HG02571 (cell line): ENCODE measurements at regions not wholly inside any gene's neighbourhood (a gene's known extent, or its start where the extent isn't known, plus 50 kb on each side); places are given as distances from the start of the nearest gene placed in this dataset.
"Not testable (repeated sequence)": the region's sequence is repeated elsewhere in the genome, so short reads cannot be mapped to it uniquely, and the experiment has no call there.

Experiments used
- ATAC-seq: cut with Tn5 transposase; IDR thresholded peaks from one replicate; pipeline ENCODE4 v1.9.1; 2021; ENCODE audit warnings: mild to moderate bottlenecking, moderate library complexity; ENCODE audit not compliant: unreplicated experiment

GRCh38 chr2:182477774-182478173, 50.9 kb upstream of the PDE1A start:
- ATAC-seq: no peak

GRCh38 chr2:182481676-182482075, 54.8 kb upstream of the PDE1A start:
- ATAC-seq: no peak

- ATAC-seq: no peak
These were observed 55.7 kb upstream of the PDE1A start for GRCh38 chr2:182482511-182482910.

GRCh38 chr2:182496596-182496995, 69.8 kb upstream of the PDE1A start:
- ATAC-seq: no peak

- ATAC-seq: no peak
These were observed 73.1 kb upstream of the PDE1A start for GRCh38 chr2:182499706-182500470.

GRCh38 chr2:182503886-182504285, 77.0 kb upstream of the PDE1A start:
- no peak for ATAC-seq

- ATAC-seq: no peak
These were observed 78.1 kb upstream of the PDE1A start for GRCh38 chr2:182504903-182505302.

- no peak for ATAC-seq
These were observed 79.8 kb upstream of the PDE1A start for GRCh38 chr2:182506606-182507005.

GRCh38 chr2:182508583-182508982, 81.7 kb upstream of the PDE1A start:
- ATAC-seq: not testable (repeated sequence)

GRCh38 chr2:182509216-182509615, 82.4 kb upstream of the PDE1A start:
- no peak for ATAC-seq

- ATAC-seq: no peak
These were observed 94.9 kb upstream of the PDE1A start for GRCh38 chr2:182521453-182522404.

- ATAC-seq: no peak
These were observed 95.6 kb upstream of the PDE1A start for GRCh38 chr2:182522405-182522896.

GRCh38 chr2:182522972-182523473, 96.2 kb upstream of the PDE1A start:
- ATAC-seq: no peak

- no peak for ATAC-seq
These were observed 103.8 kb upstream of the PDE1A start for GRCh38 chr2:182530636-182531035.

GRCh38 chr2:182540252-182540651, 113.4 kb upstream of the PDE1A start:
- ATAC-seq: no peak

- no peak for ATAC-seq
These were observed 114.4 kb upstream of the PDE1A start for GRCh38 chr2:182541268-182541667.

GRCh38 chr2:182542501-182543258, 115.8 kb upstream of the PDE1A start:
- no peak for ATAC-seq

- ATAC-seq: no peak
These were observed 117.1 kb upstream of the PDE1A start for GRCh38 chr2:182543741-182544525.

- peak; percentile 87 for ATAC-seq
These were observed 118.8 kb upstream of the PDE1A start for GRCh38 chr2:182545420-182546167.
